K562 (cell line): ENCODE measurements at regions not wholly inside any gene's neighbourhood (a gene's known extent, or its start where the extent isn't known, plus 50 kb on each side); places are given as distances from the start of the nearest gene placed in this dataset.

ENCODE experiments used
- CHD2 ChIP-seq: IDR thresholded peaks from 2 replicates; pipeline ENCODE4 v1.6.1; 2011; ENCODE audit warnings: low read depth, low read length
- TF ChIP-seq, protein P1 (sequence below): sonication (generic); formaldehyde crosslinking; IDR thresholded peaks from 2 replicates; pipeline ENCODE4 v1.9.0; 2022; ENCODE audit warnings: mild to moderate bottlenecking, missing genetic modification reagents

DNA sequence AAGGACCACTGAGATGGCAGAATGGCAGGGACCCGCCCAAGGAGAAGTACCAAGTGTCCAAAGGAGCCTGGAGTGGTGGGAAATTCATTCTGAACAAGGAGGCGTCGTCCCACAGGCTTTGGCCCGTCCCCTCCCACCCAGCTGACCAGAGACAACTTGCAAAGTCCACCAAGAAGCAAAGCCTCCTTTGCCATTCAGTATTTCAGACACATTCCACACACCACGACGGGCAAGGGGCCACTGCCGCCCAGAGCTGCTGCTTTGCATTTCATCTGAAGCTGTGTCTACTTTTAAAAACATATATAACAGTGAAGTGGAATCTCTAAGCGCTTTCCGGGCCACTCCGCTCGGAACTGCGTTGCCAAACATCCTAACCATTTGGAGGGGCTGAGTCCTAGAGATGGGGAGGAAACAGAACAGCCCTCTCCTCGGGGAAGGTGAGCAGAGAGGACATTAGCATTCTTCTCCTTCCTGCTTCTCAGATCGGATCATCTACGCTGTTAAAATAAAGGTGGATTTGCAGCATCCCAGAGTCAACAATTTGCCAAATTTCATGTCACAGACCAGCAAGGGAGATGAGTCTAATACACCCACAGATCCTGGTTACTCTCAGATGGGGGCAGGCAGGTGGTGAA is 89.0 kb upstream of the ZNF507 start:
- TF ChIP-seq, protein P1, sequence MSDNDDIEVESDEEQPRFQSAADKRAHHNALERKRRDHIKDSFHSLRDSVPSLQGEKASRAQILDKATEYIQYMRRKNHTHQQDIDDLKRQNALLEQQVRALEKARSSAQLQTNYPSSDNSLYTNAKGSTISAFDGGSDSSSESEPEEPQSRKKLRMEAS (CRISPR knock-in tag), result no peak
- TF ChIP-seq CHD2, result no peak
